Left ventricle myocardium inferior (tissue), 1 donor: ENCODE measurements at regions not wholly inside any gene's neighbourhood (a gene's known extent, or its start where the extent isn't known, plus 50 kb on each side); places are given as distances from the start of the nearest gene placed in this dataset.

Experiments used
- DNase-seq: peaks from one replicate; pipeline ENCODE4 v3.0.0-alpha.2; 2020
- H3K27ac ChIP-seq: fragments of 200-600 bp; replicated peaks from 2 replicates; pipeline ENCODE4 v1.8.0; 2021
- H3K27me3 ChIP-seq: fragments of 200-600 bp; 2 replicates; pipeline ENCODE4 v1.8.0; 2021; ENCODE audit warnings: low read depth
- H3K36me3 ChIP-seq: fragments of 200-600 bp; 2 replicates; pipeline ENCODE4 v1.8.0; 2021
- H3K4me1 ChIP-seq: fragments of 200-600 bp; 2 replicates; pipeline ENCODE4 v1.8.0; 2021
- H3K4me3 ChIP-seq: fragments of 200-600 bp; 2 replicates; pipeline ENCODE4 v1.8.0; 2021; ENCODE audit warnings: mild to moderate bottlenecking, moderate library complexity
- H3K9me3 ChIP-seq: fragments of 200-600 bp; replicated peaks from 2 replicates; pipeline ENCODE4 v1.8.0; 2021
- CTCF ChIP-seq: fragments of 200-600 bp; IDR thresholded peaks from 2 replicates; pipeline ENCODE4 v1.8.0; 2021; ENCODE audit warnings: antibody characterized with exemption, mild to moderate bottlenecking, borderline replicate concordance
- intact Hi-C: fragments of 100-400 bp; cut with micrococcal nuclease; formaldehyde crosslinking; loops from one replicate; pipeline ENCODE4 v1.11.0; 2022
- donor health status: DM: no; HTN: yes; CAD: no; lungs with severe emphysema.

- no peak for DNase-seq
- intact Hi-C loops = no loop called here
These were observed 1155.1 kb downstream of the FAM181B start for GRCh38 chr11:81578571-81578970.

GRCh38 chr11:81574301-81574700, 1159.4 kb downstream of the FAM181B start:
- no peaks in the 10 kb centered on the region for H3K4me1 ChIP-seq
- no peaks in the 10 kb centered on the region for H3K9me3 ChIP-seq
- no peaks in the 10 kb centered on the region for H3K36me3 ChIP-seq
- no peaks in the 10 kb centered on the region for H3K27me3 ChIP-seq
- H3K4me3 ChIP-seq = no peak overlapping the region
- no peak for DNase-seq
- no peak overlapping the region for H3K27ac ChIP-seq
- intact Hi-C loops = no loop called here
- TF ChIP-seq CTCF = no peak

More at GRCh38 chr11:81578571-81578970, 1155.1 kb downstream of the FAM181B start:
- Histone ChIP-seq H3K4me1 (no peaks in the 10 kb centered on the region), H3K36me3 (no peaks in the 10 kb centered on the region), H3K9me3 (no peaks in the 10 kb centered on the region), H3K27me3 (no peaks in the 10 kb centered on the region), H3K27ac (no peak overlapping the region), H3K4me3 (no peak overlapping the region)
- TF ChIP-seq CTCF = no peak

GRCh38 chr11:81573367-81573766, 1160.3 kb downstream of the FAM181B start:
- H3K36me3 ChIP-seq = no peaks in the 10 kb centered on the region
- no peak overlapping the region for H3K4me3 ChIP-seq
- DNase-seq = no peak
- no peak overlapping the region for H3K27ac ChIP-seq
- no peaks in the 10 kb centered on the region for H3K9me3 ChIP-seq
- no peak for TF ChIP-seq CTCF
- H3K27me3 ChIP-seq = no peaks in the 10 kb centered on the region
- intact Hi-C loops = no loop called here
- H3K4me1 ChIP-seq = no peaks in the 10 kb centered on the region

- no peak for DNase-seq
- intact Hi-C loops = no loop called here
- no peak for TF ChIP-seq CTCF
- Histone ChIP-seq H3K4me3 (no peak overlapping the region), H3K36me3 (no peaks in the 10 kb centered on the region), H3K9me3 (no peaks in the 10 kb centered on the region), H3K4me1 (no peaks in the 10 kb centered on the region), H3K27ac (no peak overlapping the region), H3K27me3 (no peaks in the 10 kb centered on the region)
These were observed 1163.0 kb downstream of the FAM181B start for GRCh38 chr11:81570669-81571068.

GRCh38 chr11:81569999-81570398, 1163.7 kb downstream of the FAM181B start:
- Histone ChIP-seq H3K27ac (no peak overlapping the region), H3K4me3 (no peak overlapping the region), H3K36me3 (no peaks in the 10 kb centered on the region), H3K27me3 (no peaks in the 10 kb centered on the region), H3K9me3 (no peaks in the 10 kb centered on the region), H3K4me1 (no peaks in the 10 kb centered on the region)
- intact Hi-C loops = no loop called here
- DNase-seq = no peak
- TF ChIP-seq CTCF = no peak

GRCh38 chr11:81568918-81569317, 1164.7 kb downstream of the FAM181B start:
- no peak overlapping the region for H3K27ac ChIP-seq
- H3K4me1 ChIP-seq = no peaks in the 10 kb centered on the region
- H3K36me3 ChIP-seq = no peaks in the 10 kb centered on the region
- DNase-seq = no peak
- H3K27me3 ChIP-seq = no peaks in the 10 kb centered on the region
- TF ChIP-seq CTCF = no peak
- no peak overlapping the region for H3K4me3 ChIP-seq
- no peaks in the 10 kb centered on the region for H3K9me3 ChIP-seq
- intact Hi-C loops = no loop called here
